ENCODE measurements at regions not wholly inside any gene's neighbourhood (a gene's known extent, or its start where the extent isn't known, plus 50 kb on each side); places are given as distances from the start of the nearest gene placed in this dataset.
A peak's percentile ranks its signal among the peaks of the same experiment; 100 is the strongest.

DNA sequence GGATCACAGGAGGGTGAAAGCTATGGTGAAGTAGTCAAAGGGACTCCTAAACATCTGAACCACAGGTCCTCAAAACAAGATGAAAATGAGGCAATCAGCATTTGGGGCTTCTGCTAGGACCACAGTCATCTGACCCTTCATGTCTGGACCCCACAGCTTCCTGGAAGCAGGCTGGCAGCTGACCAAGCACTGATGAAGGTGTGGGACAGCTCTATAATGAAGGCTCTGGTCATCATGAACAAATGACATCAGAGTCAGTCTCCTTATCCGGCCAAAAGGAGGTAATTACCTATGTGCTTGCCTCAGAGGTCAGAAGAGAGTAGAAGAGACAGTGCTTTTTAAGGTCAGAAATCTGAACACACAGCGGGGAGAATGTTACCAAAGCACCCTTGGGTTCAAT is 101.2 kb upstream of the GNAO1 start:
- no peak for DNase-seq

DNA sequence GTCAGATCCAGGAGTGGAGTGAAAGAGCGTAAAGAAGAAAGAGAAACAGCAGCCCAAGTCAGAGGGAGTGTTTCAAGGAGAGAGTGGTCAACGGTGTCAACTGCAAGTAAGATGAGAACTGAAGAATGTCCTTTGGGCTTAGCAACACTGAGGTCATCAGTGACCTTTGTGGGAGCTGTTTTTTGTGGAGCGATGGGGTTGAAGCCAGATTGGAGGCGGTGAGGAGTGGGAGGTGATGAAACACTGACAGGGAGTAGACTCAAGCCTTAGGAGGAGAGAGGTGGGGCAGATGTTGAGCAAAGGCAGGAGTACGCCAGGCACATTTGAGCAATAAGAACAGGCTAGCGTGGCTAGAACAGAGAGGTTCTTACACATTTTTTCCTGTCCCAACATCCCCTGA is 103.7 kb upstream of the GNAO1 start:
- DNase-seq: no peak

DNA sequence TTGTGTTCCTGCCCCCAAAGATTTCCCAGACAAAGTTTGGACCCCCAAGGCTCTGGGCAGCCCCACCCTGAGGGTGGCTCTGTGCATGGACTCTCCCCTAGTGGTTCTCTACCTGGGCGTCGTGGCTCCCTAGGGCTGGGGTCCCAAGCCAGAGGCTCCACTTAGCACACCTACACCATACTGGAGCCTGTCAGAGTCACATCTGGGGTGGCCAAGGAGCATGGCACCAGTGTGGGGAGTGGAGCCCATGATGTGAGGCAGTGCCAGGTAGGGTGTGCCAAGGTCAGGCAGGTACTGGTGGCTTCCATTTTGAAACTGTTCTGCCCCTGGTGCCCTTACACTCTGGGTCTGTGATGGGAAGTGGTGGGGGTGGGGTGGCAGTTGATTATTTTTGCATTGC is 109.9 kb upstream of the GNAO1 start:
- no peak for DNase-seq

DNA sequence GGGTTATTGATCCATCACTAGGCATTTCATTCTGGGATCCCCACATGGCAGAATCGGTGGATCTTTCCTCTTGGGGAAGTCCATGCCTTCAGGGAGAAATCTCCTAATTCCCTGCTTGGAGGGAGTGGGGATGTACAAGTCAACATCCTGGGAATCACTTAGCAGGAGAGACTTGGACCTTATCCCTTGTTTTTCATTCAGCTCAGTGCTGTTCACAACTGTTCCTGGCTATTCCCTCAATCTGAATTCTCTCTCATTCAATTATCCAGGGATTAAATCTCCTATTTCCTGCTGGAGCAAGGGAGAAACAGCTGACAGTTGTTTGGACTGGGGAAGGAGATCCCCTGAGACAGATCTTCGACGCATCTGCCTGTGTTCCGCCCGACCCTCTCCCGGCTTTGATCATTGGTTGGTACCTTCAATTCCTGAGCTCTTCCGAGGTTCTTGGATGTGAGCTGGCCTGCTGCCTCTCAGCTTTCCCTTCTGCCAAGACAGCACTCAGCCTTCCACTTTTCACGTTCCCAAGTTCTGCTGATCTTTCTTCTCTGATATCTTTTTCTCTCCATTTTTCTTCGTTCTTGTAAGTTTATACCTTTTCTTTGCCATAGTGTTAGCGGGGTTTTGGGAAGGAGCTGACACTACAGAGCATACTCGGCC is 115.4 kb upstream of the GNAO1 start:
- no peak for DNase-seq

DNA sequence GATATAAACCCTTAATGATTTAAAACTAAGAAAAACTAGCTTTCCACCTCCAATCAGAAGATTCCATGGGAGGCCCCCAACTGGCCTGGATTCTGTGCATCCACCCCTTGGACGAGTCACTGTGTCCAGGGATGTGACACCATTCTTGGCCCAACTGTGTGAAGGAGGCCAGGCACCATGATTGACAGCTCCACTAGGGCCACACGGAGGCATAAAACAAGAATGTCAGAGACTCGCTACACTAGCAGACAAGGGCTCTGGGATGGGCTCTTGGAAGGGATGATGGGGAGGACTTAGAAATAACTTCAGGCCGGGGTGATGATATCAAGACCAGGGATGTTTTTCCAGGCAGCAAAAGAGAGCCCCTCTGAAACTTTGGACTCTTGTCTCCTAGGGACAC is 117.8 kb upstream of the GNAO1 start:
- DNase-seq: no peak

DNA sequence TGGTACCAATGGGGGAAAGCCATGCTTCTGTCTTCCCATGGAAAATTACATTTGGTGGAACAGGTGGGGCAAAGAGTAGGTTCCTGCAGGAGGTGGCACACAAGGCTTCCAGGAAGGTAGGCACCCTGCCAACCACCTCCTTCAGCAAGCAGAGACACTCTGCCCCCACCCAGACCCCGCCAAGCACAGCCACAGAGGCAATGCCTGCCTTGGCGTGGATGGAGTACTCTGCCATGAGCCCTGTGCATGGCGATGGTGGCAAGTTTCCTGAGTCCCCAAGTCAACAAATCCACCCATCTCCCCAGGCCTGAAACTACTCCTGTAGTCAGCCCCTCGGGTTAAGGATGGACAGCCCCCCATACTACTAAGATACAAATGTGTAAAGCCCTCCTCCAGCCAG is 119.2 kb upstream of the GNAO1 start:
- DNase-seq: no peak

DNA sequence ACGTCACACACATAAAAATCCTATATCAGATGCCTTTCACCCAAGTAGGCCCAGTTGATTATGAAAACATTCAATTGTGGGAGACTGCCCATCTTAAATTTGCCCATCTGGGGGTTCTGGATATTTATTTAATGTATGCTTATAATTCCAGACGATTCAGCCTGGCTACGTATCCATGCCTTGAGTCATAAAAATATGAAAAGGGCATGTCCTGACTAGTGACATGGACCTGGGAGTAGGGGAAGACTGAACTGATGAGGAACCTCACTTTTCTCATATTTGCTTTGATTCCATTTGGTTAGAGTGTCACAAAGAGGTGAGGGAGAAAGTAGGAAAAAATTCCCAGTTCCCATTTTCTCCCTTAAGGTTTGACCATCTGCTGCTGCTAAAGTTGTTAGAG is 122.5 kb upstream of the GNAO1 start:
- no peak for DNase-seq

DNA sequence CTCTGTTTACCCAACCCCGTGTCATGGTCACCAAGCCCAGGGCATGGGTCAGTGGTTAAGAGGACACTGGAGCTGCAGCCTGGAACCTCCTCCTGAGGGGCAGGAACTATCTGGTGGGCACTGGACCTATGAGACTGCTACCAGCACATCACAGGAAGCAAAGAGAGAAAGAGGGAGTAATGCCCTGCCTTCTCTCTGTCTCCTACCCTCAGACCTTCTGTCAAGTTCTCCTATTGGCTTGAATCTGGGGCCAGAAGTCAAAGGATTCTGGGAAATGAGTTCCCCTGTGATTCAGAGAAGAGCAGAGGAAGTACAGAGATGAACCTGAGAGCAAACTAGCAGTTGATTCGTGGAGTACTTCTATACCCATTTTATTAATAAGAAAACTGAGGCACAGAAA is 123.0 kb upstream of the GNAO1 start:
- no peak for DNase-seq

DNA sequence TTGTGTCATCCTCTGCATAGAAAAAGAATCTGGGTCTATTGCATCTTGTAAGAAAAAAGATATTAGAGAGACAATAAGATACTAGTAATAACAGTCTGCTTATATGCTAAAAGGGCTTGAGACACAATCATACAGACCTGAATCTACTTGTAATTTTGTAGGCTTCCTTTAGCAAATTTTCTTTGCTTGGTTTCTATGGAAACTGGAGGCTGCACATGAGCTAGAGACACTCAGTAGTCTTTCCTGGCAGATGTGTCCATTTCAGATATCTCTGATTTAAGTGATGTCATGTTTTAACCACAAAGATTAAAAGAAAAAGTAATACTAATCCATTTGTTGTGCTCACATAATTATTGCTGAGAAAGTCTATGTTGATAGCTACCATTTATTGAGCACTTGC is 123.9 kb upstream of the GNAO1 start:
- no peak for DNase-seq

DNA sequence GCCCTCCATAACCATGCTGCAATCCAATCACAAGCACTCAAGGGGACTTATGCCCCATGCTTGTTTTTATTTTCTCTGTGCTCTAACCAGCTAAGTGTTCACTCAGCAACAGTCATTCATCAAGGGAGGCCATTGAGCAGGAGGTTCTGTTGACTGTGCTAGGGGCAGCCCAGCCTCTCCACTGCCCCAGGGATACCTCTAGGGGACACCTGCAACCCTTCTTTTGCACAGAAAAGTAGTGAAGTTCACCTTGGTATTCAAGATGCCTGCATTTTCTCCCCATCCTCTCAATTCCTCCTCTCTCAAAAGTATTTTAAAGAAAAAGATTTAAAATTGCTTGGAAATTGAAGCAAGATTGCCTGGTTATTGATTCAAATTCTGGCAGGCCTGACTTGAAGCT is 124.7 kb upstream of the GNAO1 start:
- no peak for DNase-seq

DNA sequence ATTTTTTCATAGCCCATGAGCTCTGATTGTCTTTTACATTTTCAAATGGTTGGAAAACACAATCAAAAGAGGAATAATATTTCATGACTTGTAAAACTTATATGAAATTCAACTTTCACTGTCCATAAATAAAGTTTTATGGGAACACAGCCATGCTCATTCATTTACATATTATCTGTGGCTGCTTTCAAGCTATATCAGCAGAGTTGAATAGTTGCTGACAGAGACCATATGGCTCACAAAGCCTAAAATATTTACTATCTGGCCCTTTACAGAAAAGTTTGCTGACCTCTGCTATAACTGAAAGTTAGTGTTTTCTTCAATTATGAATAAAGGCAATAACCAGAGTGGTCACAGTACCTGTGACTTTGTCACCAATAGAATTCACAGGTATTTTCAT is 128.2 kb upstream of the GNAO1 start:
- DNase-seq: no peak

DNA sequence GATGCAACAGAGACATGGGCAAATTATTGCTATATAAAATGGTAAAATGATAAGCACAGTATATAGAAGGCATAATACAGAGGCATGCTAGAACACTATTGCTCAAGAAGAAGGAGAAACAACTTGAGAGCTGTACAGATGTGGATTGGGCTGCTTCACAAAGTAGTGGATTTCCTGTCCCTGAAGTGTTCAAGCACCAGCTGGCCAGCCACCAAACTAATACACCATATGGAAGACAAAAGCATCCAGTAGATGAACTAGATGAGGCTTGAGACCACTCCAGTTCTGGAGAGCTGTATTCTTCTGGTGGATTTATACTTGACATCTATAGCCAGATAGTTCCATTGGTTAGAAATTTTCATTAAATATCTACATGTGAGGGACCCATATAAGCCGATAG is 134.1 kb upstream of the GNAO1 start:
- DNase-seq: no peak

DNA sequence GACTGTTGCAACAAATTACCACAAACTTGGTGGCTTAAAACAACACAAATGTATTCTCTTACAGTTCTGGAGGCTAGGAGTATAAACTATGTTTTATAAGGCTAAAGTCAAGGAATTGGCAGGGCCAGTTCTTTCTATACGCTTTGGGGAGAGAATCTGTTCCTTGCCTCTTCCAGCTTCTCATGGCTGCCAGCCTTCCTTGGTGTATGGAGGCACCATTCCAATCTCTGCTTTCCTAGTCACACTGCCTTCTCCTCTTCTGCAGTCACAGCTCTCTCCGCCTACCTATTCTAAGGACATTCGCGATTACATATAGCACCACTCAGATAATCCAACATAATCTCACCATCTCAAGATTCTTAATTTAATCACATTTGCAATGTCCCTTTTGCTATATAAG is 140.4 kb upstream of the GNAO1 start:
- no peak for DNase-seq

DNA sequence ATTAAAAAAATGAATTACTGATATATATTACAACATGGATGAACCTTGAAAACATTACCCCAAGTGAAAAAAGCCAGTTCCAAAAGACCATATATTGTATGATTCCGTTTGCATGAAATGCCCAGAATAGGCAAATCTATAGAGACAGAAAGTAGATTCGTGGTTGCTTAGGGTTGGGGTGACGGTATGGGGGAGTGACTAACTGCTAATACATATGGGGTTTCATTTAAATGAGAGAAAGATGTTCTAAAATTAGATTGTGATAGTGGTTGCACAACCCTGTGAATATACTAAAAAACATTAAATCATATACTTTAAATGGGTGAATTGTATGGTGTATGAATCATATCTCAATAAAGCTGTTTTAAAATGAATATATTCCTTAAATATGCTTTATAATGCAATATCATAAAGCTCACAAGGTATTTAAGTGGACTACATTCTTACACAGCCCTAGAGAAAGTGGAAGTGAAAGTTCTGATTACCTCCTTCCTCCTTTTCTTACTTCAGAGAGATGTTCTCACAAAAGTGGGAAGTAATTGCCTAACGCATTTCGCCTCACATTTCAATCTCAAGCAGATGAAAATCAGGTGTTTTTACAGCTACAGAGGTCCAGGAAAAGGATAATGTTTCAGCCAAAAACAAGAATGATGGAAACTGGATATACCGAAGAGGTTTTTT is 142.7 kb upstream of the GNAO1 start:
- no peak for DNase-seq

DNA sequence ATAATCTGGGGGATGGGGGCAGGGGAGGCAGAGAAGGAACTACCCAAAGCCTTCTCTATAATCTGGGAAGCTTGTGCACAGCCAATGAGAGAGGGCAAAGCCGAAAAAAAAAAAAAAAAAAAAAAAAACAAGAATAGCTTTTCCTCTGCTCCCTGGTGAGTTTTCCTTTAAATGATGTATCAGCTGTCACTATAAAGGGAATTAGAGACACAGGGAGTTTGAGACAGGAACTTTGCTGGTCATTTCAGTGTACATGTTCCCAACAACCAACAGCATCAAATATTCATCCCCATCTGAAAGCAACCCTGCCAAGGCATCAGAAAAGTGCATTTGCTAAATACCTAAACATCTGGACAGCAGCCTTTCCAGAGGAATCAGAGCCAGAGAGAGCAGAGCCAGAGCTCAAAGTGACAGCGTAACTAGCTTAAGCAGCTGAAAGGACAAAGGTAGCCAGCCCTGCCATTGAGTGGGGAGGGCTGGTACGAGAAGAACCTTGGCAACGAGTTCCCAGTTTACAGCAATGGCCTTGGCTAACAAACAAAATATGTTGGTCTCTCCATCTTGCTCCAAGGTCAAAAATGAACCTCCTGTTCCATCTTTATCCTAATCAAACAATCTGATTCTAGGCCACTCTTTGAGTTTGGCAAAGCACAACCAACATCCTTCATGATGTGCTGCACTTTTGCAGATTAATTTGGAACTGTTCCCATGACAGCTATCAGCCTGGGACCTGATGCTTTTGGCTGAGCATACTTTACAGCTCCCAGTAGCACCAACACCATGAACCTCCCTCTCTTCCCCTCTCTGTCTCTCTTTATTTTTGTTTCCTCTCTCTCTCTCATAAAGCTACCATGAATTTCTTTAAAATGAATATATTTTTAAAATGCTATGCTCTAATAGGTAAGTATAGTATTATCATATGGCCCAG is 143.7 kb upstream of the GNAO1 start:
- DNase-seq: no peak

DNA sequence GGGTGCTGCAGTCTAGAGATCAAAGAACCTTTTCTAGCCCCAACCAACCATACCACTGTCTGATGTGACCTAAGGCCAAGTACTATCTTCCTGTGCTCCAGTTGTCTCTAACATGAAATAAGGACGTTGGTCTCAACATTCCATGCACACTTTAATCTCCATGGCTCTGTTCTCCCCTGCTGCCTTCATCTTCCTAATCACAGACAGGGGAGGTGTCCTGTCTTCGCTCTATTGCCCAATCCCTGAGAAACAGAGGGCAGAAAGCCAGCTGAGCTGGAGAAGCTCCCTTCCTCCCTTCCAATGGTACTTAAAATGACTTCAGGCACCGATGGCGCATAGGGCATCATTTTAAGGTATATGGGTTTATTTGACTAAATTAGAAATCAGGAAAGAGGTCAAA is 148.9 kb upstream of the GNAO1 start:
- no peak for DNase-seq

DNA sequence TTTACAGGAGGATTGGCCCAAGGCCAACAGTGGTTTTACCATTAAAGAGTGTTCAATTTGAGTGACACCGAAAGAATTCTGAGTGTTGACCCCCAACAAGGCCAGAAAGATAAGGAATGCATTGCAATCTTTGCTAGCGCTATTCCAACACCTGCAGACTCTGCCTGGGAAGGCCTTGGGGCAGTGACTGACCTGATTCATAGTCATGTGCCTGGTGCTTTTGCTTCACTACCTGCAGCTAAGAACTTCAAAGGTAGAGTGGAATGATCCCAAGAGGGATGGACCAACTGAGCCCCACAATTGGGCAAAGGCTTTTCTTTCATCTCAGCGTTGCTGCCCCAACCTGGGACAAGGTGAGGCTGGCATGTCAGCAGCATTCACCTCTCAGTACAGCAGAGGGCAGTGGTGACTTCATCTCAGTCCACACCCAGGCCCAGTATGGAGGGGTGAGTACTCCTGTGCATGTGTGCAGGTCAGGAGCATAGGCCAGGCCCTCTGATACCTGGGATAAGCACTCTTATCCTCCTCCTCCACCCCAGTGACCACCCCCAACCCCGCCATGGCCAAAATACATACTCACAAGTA is 149.6 kb upstream of the GNAO1 start:
- peak; percentile 5 for DNase-seq

DNA sequence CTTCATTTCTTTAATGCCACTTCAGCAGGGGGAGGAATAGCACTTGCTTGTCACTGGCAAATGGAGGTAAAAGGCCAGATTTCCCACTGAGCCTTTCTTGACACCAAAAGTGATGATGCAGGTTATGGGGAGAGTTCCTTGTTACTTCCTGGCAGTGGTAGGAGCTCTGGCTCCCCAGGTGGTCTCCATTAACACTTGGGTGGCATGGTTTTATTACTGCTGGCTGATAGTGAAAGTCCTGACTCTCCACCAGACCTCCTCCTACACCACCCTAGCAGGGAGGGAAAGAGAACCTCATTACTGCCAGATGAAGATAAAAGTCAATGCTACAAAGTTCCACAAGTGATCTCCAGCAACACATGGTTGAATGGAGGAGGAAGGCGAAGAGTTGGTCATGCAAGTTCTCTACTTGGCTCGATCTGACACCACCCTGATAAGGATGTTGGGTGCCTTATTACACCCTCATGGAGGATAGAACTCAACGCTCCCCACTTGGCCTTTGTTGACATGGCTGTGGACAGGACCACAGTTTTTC is 152.7 kb upstream of the GNAO1 start:
- DNase-seq: no peak

DNA sequence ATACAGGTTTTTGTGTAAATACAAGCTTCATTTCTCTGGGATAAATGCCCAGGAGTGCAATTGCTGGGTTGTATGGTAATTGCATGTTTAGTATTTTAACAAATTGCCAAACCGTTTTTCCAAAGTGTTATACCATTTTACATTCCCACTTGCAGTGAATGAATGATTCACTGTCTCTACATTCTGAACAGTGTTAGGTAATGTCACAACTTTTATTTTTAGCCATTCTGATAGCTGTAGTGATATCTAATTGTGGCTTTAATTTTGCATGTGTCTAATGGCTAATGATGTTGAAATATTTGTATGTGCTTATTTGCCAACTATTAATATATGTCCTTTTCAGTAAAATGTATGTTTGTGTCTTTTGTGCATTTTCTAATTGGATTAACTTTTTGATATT is 156.9 kb upstream of the CES5A start:
- DNase-seq: no peak

DNA sequence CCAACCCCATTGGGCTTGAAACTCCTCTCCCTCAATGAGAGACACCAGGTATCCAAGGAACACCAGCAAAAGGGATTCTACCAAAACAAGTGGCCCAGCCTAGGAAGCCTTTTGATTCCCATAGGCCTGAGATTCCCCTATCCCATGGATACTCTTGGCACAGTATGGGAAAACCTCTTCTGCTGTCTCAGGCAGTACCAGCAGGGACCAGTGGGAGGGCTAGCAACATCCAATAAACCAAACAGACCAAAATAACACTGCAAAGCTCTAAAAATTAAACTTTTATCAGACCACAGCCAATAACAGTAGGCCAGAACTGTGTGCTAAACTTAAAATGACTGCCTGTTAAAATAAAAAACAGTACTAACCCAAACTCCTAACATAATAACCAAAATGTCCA is 153.9 kb upstream of the CES5A start:
- DNase-seq: no peak

DNA sequence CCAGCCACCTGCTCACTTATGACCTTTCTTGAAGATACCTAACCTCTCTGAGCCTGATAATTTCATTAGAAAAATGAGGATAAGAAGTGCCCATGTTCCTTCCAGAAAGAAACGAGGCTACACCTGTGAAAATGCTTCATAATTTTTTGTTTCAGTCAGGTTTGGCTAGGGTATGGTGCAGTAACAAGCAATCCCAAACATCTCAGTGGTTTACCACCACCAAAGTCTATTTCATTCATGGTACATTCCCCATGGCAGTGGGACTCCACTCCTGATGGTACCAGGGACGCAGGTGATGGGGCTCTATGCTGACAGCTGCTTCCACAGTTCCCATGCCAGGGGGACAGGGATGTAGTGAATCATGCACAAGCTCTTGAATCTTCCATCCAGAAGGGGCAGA is 147.6 kb upstream of the CES5A start:
- no peak for DNase-seq

DNA sequence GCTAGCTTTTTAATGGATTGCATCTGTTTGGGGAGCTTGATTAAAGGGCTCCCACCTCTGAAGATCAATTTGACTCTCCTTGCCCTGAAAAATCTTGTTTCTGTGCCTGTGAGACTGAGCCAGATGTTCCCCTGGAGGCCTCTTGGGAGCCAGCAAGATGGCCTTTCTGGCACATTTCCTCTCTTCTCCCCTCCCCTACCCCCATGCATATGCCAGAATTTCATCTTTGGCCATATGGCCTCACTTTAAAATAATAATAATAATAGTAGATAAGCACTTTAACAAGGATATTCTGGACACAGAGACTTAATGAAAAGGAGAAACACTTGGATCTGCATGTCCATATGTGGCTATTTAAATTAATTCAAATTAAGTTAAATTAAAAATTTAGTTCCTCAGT is 144.1 kb upstream of the CES5A start:
- DNase-seq: no peak

DNA sequence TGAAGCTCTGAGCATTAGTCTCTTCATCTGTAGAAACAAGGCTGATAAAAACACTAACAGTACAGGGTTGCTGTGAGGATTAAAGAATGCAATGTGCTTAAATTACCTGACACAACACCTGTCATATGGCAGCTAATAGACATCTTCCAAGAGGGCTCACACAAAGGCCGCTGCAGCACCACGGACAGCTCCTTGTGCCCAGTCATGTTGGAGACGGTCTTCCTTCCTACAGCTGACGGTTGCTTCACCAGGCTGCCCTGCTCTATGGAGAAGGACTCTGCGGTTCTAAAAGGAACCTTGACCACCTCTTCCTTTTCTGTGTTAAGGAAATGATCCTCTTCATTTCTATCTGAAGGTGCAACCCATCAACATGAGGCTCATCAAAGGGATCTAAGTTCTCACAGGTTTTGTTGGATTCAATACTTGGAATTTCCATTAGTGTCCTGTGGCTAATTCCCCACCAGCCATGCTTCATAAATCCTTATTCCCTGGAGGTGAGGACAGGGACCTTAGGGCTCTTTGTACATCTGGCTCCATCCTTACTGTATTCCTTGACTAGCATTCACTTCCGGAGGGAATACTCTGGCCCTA is 138.9 kb upstream of the CES5A start:
- DNase-seq: peak; percentile 3

Measured in T-helper 9 cell (primary cell).